HG02870 (cell line): ENCODE measurements at regions not wholly inside any gene's neighbourhood (a gene's known extent, or its start where the extent isn't known, plus 50 kb on each side); places are given as distances from the start of the nearest gene placed in this dataset.

Experiments used
- ATAC-seq: cut with Tn5 transposase; IDR thresholded peaks from one replicate; pipeline ENCODE4 v1.9.1; 2021; ENCODE audit warnings: mild to moderate bottlenecking, moderate library complexity; ENCODE audit not compliant: unreplicated experiment

- no peak for ATAC-seq
Measured at GRCh38 chrX:20397587-20397986, 130.9 kb upstream of the RPS6KA3 start.

DNA sequence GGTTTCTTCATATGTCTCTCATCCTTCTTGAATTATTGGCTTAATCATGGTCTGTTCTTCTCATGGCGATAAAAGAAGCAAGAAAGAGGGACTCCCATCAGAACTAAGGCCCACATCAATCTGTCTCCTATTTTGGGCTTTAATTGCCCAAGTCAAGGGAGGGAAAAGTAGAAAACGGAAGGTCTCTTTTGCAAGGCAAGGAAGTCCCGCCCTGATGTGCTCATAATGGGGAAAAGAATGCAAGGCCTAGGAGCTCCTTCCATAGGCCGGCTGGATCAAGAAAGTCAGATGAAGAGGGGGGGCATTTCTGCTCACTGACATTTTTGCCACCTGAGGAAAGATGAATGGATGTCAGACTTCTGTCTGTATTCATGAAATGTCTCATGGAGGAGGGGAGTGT lies 127.7 kb upstream of the RPS6KA3 start:
- ATAC-seq, result no peak

DNA sequence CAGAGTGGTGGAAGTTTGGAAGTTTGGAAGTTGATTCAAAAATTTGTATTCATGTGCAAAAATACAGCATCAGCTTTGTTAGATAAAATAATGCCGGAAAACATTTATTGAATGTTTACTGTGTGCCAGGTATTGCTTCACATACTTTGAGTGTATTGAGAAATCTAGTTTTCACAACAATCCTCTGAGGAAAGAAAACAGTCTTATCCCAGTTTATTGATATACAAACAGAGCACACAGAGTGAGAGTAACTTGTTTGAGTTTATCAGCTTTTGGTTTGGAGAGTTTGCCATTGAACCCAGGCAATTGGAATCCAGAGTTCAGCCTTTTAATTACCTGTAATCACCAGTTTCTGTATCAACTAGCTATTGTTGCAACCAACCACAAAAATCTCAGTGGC lies 127.2 kb upstream of the RPS6KA3 start:
- no peak for ATAC-seq

GRCh38 chrX:20388594-20388993 lies 121.9 kb upstream of the RPS6KA3 start:
- no peak for ATAC-seq

DNA sequence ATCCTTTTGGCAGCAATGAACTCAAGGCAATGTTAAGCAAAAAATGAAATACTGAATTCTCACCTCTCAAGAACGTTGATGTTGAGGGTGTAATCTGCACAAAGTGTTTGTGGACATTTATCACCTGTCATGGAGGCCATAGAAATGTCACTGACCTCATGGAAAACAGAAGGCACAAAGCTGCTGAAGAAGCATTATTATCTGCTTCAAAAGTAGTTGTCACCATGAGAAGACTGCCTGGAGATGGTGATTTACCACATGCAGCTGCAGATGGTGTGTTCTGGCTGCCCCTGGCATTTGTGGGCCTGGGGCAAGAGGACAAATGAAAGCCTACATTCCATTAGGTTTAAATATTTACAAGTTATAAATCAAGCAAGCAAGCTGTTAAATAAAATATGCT lies 116.8 kb upstream of the RPS6KA3 start:
- ATAC-seq, result no peak

GRCh38 chrX:20382518-20383297 lies 116.0 kb upstream of the RPS6KA3 start:
- ATAC-seq, result peak; percentile 64

DNA sequence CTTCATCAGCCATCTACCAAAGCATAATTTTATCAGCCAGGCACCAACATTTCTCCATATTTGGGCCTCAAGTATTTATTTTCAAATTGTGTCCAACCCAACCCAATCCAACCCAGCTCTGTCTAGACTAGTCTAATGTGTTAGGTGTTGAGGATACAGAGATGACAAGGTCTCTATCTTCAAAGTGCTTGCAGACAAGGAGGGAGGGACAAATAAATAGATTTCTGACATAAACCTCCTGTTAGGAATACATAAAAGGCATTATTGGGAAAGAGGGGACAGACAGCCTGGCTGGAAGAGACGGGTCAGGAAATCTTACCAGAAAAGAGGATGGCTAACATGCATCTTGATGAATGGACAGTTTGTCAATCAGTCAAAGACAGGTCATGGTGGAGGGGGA lies 115.4 kb upstream of the RPS6KA3 start:
- no peak for ATAC-seq

DNA sequence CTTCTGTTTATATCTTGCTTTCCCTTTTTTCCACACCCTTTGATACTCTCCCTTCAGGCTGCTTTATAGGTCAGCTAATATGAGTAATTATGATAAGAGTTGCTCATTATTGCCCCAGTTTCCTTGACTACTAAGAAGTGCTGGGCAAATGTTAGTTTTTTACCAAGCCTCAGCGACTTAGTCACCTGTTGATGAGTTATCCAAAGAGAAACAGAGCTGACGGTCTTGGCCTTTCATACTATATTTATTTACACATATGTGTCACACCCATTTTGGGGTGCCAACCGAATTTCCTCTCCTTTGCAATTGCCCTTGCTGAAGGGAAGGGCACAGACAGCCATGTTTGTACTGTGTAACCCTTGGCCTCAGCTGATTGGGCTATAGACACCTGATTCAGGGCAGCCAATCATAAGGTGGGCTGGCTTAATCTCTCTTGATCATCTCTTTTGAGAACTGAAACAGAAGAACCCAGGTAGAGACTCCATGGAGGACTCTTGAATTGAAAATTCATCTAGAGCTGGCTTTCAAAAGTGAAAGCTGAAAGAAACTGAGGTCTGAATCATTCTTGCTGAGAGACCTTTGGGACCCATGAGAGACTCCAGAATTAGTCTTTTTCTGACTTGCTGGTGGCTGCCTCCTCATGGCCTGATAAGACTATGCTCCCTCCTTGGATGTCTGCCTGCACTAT lies 111.7 kb upstream of the RPS6KA3 start:
- ATAC-seq, result no peak

GRCh38 chrX:20374900-20375438 lies 108.3 kb upstream of the RPS6KA3 start:
- no peak for ATAC-seq

- ATAC-seq, result no peak
Measured at GRCh38 chrX:20374450-20374849, 107.7 kb upstream of the RPS6KA3 start.

DNA sequence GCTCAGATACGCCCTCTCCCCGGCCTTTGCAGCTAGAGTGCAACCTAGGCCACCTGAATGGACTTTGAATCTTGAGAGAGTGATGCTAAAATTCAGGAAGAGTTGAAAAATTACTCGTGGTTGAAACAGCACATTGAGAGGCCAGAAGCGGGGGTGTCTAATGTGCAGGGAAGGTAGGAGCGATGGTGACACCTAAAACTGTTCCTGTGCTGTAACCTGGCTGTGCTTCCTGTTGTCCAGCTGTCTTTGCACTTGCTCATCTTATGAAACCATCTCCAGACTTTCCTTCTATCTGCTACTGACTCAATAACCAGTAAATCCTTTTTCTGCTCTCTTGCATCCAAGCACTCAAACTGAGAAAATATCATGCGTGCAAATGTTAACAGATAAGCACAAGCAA lies 106.4 kb upstream of the RPS6KA3 start:
- no peak for ATAC-seq

DNA sequence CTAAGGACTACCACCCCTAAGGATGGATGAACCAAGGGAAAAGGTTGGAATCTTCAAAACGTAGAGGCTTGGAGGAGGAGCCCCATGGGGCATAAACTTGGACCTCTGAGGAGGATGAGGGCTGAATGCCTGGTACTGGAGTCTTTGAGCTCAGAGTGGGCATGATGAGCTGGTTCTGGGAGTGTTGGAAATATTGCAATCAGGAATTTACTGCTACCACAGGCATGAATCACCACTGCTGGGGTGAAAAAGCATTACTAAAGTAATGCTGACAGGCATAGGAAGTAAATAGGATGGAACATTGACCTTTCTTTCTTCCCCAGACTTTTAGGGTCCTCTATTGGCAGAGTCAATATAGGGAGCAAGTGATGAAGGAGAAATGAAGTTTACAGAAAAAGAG lies 105.8 kb upstream of the RPS6KA3 start:
- no peak for ATAC-seq

DNA sequence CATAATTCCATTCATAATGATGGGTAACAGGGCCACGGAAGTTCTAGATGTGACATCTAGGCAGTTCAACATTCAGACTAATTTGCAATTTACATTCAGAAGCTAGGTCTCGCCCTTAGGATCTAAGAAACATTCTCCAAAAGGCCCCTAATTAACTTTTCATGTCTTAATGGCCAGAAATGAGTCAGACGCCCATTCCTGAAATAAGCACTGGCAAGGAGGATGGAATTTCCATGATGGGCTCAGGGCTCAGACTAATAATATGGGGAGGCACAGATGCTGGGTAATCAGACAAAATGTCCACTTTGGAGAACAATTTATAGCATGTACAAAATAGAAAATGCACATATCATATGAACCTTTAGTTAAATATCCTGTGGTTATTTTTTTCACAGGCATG lies 102.8 kb upstream of the RPS6KA3 start:
- no peak for ATAC-seq

DNA sequence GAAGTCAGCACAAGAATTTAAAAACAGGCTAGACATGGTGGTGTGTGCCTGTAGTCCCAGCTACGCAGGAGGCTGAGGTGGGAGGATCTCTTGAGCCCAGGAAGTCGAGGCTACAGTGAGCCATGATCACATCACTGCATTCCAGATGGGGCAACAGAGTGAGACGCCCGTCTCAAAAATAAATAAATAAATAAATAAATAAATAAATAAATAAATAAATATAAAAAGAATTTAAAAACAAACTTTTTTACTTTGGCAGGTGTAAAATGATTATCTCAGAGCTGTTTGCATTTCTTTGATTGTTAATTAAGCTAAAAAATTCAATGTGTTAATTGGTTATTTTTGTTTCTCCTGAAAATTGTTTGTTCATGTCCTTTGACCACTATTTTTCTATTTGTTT lies 97.5 kb upstream of the RPS6KA3 start:
- ATAC-seq, result no peak

- no peak for ATAC-seq
Measured at GRCh38 chrX:20363275-20363674, 96.6 kb upstream of the RPS6KA3 start.

- no peak for ATAC-seq
Measured at GRCh38 chrX:20362268-20363267, 95.9 kb upstream of the RPS6KA3 start.

GRCh38 chrX:20361890-20362262 lies 95.2 kb upstream of the RPS6KA3 start:
- ATAC-seq, result no peak

GRCh38 chrX:20361081-20361889 lies 94.6 kb upstream of the RPS6KA3 start:
- no peak for ATAC-seq

DNA sequence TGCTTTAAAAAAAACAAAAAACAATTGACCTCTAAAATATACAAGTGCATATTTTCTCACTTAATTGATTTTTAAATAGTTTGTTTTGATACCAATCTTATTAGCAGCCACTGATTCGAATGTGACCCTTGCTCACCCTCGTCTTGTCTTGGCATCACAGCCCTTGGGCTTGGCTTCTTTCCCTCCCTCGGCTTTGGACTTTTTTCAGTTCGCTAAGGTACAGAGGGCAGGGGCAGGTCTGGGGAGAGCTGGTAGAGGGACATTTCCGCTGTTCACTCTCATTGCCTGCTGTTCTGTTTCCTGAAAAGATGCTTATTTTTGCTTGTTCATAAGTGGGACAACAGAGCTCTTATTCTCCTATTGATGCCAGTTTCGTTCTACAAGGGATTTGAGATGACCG lies 88.5 kb upstream of the RPS6KA3 start:
- ATAC-seq, result no peak

DNA sequence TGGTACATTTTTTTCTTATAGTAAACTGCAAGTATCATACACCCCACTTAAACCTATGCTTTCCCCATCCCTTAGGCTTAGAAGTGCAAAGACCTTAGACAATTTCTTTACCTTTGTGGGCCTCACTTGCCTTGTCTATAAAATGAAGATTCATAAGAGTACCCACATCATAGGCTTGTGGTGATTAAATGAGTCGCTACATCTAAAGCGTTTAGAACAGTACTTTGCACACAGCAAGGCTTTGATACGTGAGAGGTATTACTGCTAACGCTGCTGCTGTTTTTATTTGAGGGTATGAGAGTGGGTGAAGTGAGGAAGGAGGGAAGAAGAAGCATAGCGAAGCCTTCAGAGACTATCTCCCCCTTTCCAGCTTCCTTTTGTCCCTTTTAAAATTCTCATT lies 87.8 kb upstream of the RPS6KA3 start:
- ATAC-seq, result no peak
